T-helper 17 cell (primary cell): ENCODE measurements at regions not wholly inside any gene's neighbourhood (a gene's known extent, or its start where the extent isn't known, plus 50 kb on each side); places are given as distances from the start of the nearest gene placed in this dataset.
"Not testable (repeated sequence)": the region's sequence is repeated elsewhere in the genome, so short reads cannot be mapped to it uniquely, and the experiment has no call there.

Source experiments
- ATAC-seq: fragments of 150-1000 bp; cut with Tn5 transposase; 2 replicates; pipeline ENCODE4 v1.10.0; 2021; ENCODE audit warnings: mild to moderate bottlenecking, moderate library complexity
- DNase-seq, 3 donors: peaks; one replicate each; pipeline versions ENCODE4 v3.0.0 to v3.0.0-alpha.2; 2020 to 2021
- H3K9me3 ChIP-seq: one replicate; pipeline ENCODE4 v1.7.0; 2013; ENCODE audit warnings: low read length, mild to moderate bottlenecking; ENCODE audit not compliant: control insufficient read depth, poor library complexity, severe bottlenecking
- H3K27ac Mint-ChIP-seq: one replicate; pipeline ENCODE4 v1.8.0; 2022; ENCODE audit warnings: mild to moderate bottlenecking, moderate library complexity, mixed read lengths
- H3K27me3 Mint-ChIP-seq: one replicate; pipeline ENCODE4 v1.8.0; 2022; ENCODE audit warnings: mixed read lengths
- H3K36me3 Mint-ChIP-seq: one replicate; pipeline ENCODE4 v1.8.0; 2022; ENCODE audit warnings: low read depth, mixed read lengths
- H3K4me1 Mint-ChIP-seq: one replicate; pipeline ENCODE4 v1.8.0; 2022; ENCODE audit warnings: mild to moderate bottlenecking, mixed read lengths
- H3K4me3 Mint-ChIP-seq: one replicate; pipeline ENCODE4 v1.8.0; 2022; ENCODE audit warnings: mild to moderate bottlenecking, moderate library complexity, mixed read lengths

DNA sequence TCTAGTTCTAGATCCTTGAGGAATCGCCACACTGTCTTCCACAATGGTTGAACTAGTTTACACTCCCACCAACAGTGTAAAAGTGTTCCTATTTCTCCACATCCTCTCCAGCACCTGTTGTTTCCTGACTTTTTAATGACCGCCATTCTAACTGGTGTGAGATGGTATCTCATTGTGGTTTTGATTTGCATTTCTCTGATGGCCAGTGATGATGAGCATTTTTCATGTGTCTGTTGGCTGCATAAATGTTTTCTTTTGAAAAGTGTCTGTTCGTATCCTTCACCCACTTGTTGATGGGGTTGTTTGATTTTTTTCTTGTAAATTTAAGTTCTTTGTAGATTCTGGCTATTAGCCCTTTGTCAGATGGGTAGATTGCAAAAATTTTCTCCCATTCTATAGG lies 79.2 kb downstream of the SLC41A2 start:
- H3K27ac Mint-ChIP-seq, H3K9me3 ChIP-seq, H3K4me3 Mint-ChIP-seq, H3K36me3 Mint-ChIP-seq, H3K4me1 Mint-ChIP-seq, ATAC-seq, H3K27me3 Mint-ChIP-seq, DNase-seq: not testable (repeated sequence)

DNA sequence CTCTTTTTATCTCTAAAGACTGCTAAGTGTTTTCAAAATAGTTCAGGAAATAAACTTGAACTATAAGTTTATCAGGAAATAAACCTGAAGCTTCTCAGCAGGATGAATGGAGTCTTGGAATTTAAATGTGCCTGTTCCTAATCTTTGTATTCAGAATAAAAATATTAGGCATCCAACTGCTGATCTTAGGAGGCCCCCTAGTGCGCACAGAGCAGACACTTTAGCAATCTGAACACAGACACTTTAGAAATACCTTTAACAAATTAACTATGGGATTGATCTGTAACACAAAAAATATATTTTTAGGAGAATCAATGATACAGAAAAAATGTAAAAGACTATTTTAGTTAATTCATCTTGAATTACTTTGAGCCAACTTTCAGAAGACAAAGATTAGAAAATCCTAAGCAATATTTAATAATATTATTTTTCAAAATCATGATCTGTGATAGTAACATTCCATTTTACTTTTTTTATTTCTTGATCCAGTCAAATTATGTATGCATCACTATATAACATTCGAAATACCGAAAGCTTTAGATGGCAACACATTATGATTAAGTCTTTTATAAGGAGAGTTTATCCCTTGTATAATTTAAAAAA lies 80.9 kb downstream of the SLC41A2 start:
- no peaks in the 10 kb centered on the region for H3K9me3 ChIP-seq
- peaks cover 6% of the 10 kb centered on the region for H3K36me3 Mint-ChIP-seq
- H3K27me3 Mint-ChIP-seq, result peaks cover 3% of the 10 kb centered on the region
- ATAC-seq (peak; percentile 50), DNase-seq (peak in 1 of 3 donors; percentile 11)
- no peak overlapping the region for H3K4me3 Mint-ChIP-seq
- H3K4me1 Mint-ChIP-seq, result peaks cover 2% of the 10 kb centered on the region
- H3K27ac Mint-ChIP-seq, result no peak overlapping the region

- no peak overlapping the region for H3K27ac Mint-ChIP-seq
- peaks cover 8% of the 10 kb centered on the region for H3K27me3 Mint-ChIP-seq
- H3K4me1 Mint-ChIP-seq, result peaks cover 4% of the 10 kb centered on the region
- no peak for ATAC-seq
- peaks cover 2% of the 10 kb centered on the region for H3K36me3 Mint-ChIP-seq
- H3K9me3 ChIP-seq, result no peaks in the 10 kb centered on the region
- DNase-seq, result no peak
- H3K4me3 Mint-ChIP-seq, result no peak overlapping the region
These were observed 84.7 kb downstream of the SLC41A2 start for GRCh38 chr12:104873374-104873773.

DNA sequence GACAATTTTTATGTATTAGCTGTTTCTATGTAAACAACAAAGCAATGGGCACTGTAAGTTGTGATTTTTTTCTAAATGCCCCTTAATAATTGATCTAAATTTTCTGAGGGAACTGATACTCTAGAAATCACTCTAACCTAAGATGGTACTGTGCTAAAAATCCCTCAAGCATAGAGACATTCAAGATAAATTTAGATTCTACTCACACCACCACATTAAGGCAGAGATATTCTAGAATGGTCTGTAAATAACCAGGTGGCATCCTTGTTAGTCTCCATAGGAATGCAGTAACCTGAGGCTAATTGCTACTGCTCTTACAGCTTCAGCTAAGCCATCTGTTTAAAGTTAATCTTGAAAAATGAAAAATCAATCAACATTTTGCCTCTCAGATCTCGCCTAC lies 87.3 kb downstream of the SLC41A2 start:
- DNase-seq, result no peak
- no peak overlapping the region for H3K4me3 Mint-ChIP-seq
- H3K4me1 Mint-ChIP-seq, result peaks cover 2% of the 10 kb centered on the region
- no peaks in the 10 kb centered on the region for H3K9me3 ChIP-seq
- peaks cover 8% of the 10 kb centered on the region for H3K27me3 Mint-ChIP-seq
- ATAC-seq, result no peak
- H3K27ac Mint-ChIP-seq, result no peak overlapping the region
- peaks cover 2% of the 10 kb centered on the region for H3K36me3 Mint-ChIP-seq

DNA sequence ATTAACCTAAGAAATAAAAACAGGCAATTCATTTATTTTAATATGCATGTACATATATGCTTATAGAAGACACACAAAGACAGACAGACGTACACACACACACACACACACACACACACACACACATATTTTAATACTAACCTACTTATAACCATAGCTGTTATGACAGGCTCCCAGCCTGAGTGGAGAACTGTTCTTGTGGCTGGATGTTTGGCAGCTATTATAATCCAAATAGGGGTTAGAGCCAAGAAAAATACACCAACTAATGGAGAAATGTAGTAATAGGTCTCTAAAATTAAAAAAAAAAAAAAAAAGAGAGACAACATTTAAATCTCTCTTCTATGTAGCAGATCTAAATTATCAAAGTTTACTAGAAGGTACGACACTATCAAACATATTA lies 91.8 kb downstream of the SLC41A2 start:
- H3K27ac Mint-ChIP-seq, result no peak overlapping the region
- peaks cover 8% of the 10 kb centered on the region for H3K27me3 Mint-ChIP-seq
- H3K36me3 Mint-ChIP-seq, result peaks cover 2% of the 10 kb centered on the region
- H3K4me3 Mint-ChIP-seq, result no peak overlapping the region
- H3K4me1 Mint-ChIP-seq, result peaks cover 11% of the 10 kb centered on the region
- no peak for DNase-seq
- no peak for ATAC-seq
- no peaks in the 10 kb centered on the region for H3K9me3 ChIP-seq

DNA sequence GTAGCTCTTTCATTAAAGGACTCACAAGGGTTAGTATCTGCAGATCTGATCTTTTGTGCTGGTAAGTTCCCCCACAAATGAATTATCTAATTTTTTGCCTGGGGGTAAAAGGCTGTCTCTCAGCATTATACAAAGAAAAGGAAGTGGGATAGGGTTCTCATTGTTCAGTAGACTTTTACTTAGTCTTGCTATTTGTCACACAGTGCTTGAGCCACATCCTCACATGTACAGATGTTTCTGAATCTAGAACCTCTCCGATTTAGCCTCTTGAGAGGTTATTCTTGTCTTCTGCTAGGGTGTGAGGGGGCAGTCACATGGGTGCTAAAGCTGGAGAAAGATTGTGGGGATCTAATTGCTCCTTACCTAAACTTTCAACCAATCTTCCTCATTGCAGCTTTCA lies 93.0 kb downstream of the SLC41A2 start:
- no peak overlapping the region for H3K4me3 Mint-ChIP-seq
- H3K27ac Mint-ChIP-seq, result no peak overlapping the region
- H3K36me3 Mint-ChIP-seq, result peaks cover 2% of the 10 kb centered on the region
- peaks cover 11% of the 10 kb centered on the region for H3K4me1 Mint-ChIP-seq
- DNase-seq (no peak), ATAC-seq (no peak)
- H3K9me3 ChIP-seq, result no peaks in the 10 kb centered on the region
- peaks cover 8% of the 10 kb centered on the region for H3K27me3 Mint-ChIP-seq

GRCh38 chr12:104864668-104865067 lies 93.4 kb downstream of the SLC41A2 start:
- no peaks in the 10 kb centered on the region for H3K36me3 Mint-ChIP-seq
- no peak for DNase-seq
- no peak for ATAC-seq
- H3K27ac Mint-ChIP-seq, result no peak overlapping the region
- H3K4me3 Mint-ChIP-seq, result no peak overlapping the region
- H3K27me3 Mint-ChIP-seq, result peaks cover 8% of the 10 kb centered on the region
- H3K4me1 Mint-ChIP-seq, result peaks cover 11% of the 10 kb centered on the region
- H3K9me3 ChIP-seq, result no peaks in the 10 kb centered on the region

DNA sequence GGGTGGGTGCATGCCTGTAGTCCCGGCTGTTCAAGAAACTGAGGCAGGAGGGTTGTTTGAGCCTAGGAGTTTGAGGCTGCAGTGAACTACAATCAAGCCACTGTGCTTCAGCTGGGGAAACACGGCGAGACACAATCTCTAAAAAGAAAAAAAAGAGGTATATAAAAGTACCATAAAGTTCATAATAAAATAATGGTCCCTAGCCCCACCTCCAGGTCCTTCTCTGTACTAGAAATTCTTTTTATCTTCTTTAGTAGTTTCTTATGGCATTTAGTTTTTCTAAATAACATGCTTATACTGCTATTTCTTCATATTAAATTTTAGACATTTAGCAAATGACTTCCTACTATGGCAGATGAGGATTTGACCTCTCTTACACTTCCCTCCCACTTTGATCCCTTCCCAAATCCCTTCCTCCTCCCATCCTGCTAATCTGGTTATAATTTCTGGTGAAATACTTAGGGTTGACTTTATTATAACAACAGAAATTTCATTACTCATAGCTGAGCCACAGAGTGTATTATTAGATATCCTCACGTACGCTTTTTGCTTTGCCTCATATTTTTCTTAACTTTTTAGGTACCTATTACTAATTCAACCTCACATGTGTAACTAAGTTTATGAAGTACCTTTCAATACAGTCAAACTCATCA lies 94.7 kb downstream of the SLC41A2 start:
- Mint-ChIP-seq H3K27me3 (peaks cover under 1% of the 10 kb centered on the region), H3K4me3 (no peak overlapping the region), H3K4me1 (peaks cover 9% of the 10 kb centered on the region), H3K27ac (no peak overlapping the region), H3K36me3 (no peaks in the 10 kb centered on the region)
- H3K9me3 ChIP-seq, result no peaks in the 10 kb centered on the region
- no peak for ATAC-seq
- no peak for DNase-seq

- Mint-ChIP-seq H3K4me3 (no peak overlapping the region), H3K4me1 (no peaks in the 10 kb centered on the region), H3K27ac (no peak overlapping the region), H3K36me3 (no peaks in the 10 kb centered on the region), H3K27me3 (no peaks in the 10 kb centered on the region)
- DNase-seq (no peak), ATAC-seq (no peak)
- H3K9me3 ChIP-seq, result no peaks in the 10 kb centered on the region
These were observed 99.2 kb downstream of the SLC41A2 start for GRCh38 chr12:104858611-104859543.

DNA sequence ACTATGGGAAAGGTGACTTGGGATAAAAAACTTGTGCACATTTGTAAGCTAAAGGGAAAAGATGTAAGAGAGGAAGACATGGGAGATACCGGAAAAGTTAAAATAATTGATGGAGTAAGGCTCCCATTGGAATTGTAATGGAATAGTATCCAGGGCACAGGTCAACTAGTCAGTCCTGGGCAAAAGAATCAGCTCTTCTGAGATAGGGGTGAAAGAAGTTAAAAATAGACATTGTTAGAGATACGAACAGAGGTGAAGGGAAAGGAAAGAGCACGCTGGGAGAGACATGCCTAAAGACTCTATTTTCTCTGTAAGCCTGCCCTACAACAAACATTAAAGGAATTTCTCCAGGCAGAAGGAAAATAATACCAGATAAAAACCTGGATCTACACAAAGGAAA lies 101.6 kb downstream of the SLC41A2 start:
- no peaks in the 10 kb centered on the region for H3K36me3 Mint-ChIP-seq
- DNase-seq (no peak), ATAC-seq (no peak)
- no peak overlapping the region for H3K27ac Mint-ChIP-seq
- H3K27me3 Mint-ChIP-seq, result no peaks in the 10 kb centered on the region
- no peaks in the 10 kb centered on the region for H3K4me1 Mint-ChIP-seq
- no peak overlapping the region for H3K4me3 Mint-ChIP-seq
- no peaks in the 10 kb centered on the region for H3K9me3 ChIP-seq

DNA sequence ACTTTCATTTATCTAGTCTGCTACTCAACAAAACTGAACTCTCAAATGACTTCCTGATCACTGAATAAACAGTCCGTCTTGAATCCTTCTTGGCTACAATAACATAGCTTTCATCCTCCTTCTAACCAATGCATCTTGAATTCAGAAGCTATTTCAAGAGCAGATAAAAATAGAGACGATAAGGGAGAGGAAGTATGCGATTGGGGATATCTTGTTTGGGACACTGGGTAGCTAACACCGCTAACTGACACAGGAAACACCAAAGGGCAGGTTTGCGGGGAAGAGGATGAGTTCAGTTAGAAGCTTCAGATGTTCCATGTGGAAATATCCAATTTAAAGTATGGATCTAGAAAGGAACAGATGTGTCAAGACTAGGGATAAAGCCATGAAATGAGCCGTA lies 102.5 kb downstream of the SLC41A2 start:
- Mint-ChIP-seq H3K27me3 (no peaks in the 10 kb centered on the region), H3K36me3 (no peaks in the 10 kb centered on the region), H3K27ac (no peak overlapping the region), H3K4me1 (no peaks in the 10 kb centered on the region), H3K4me3 (no peak overlapping the region)
- DNase-seq, result no peak
- H3K9me3 ChIP-seq, result no peaks in the 10 kb centered on the region
- no peak for ATAC-seq

- no peaks in the 10 kb centered on the region for H3K4me1 Mint-ChIP-seq
- no peak overlapping the region for H3K4me3 Mint-ChIP-seq
- no peaks in the 10 kb centered on the region for H3K36me3 Mint-ChIP-seq
- no peaks in the 10 kb centered on the region for H3K9me3 ChIP-seq
- H3K27me3 Mint-ChIP-seq, result no peaks in the 10 kb centered on the region
- no peak for ATAC-seq
- DNase-seq, result no peak
- H3K27ac Mint-ChIP-seq, result no peak overlapping the region
These were observed 105.2 kb downstream of the SLC41A2 start for GRCh38 chr12:104852896-104853295.

DNA sequence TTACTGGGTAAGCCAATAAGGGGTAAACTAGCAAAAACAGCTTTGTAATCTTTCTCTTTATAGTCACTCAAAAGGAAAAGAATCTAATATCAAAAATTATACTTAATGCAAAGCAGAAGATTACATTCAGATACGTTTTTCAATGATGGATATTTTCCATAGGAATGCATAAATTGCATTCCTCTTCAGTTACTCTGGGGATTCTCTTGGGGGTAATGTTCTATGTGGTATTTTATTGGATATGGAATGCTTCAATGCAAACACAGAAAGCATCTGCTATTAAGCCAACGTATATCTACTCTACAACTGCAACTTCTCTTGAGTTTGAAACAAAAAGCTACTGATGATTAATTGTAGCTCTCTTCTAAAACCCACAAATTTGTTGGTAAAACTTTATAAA lies 106.0 kb downstream of the SLC41A2 start:
- Mint-ChIP-seq H3K4me1 (no peaks in the 10 kb centered on the region), H3K27me3 (no peaks in the 10 kb centered on the region), H3K36me3 (no peaks in the 10 kb centered on the region), H3K27ac (no peak overlapping the region), H3K4me3 (no peak overlapping the region)
- DNase-seq (no peak), ATAC-seq (no peak)
- no peaks in the 10 kb centered on the region for H3K9me3 ChIP-seq
